IPS-20b (cell line): ENCODE measurements at regions not wholly inside any gene's neighbourhood (a gene's known extent, or its start where the extent isn't known, plus 50 kb on each side); places are given as distances from the start of the nearest gene placed in this dataset.

Experiments used
- H3K27ac ChIP-seq: one replicate; pipeline ENCODE4 v1.5.1; 2013; ENCODE audit warnings: low read length
- H3K27me3 ChIP-seq: 2 replicates; pipeline ENCODE4 v1.6.1; 2013; ENCODE audit warnings: mild to moderate bottlenecking, low read length, inconsistent platforms; ENCODE audit not compliant: insufficient read depth
- H3K36me3 ChIP-seq: 2 replicates; pipeline ENCODE4 v1.6.1; 2013; ENCODE audit warnings: low read depth, mild to moderate bottlenecking, inconsistent platforms, low read length, moderate library complexity; ENCODE audit not compliant: insufficient read depth
- H3K4me1 ChIP-seq: 2 replicates; pipeline ENCODE4 v1.6.1; 2013; ENCODE audit warnings: mild to moderate bottlenecking, control low read depth, inconsistent platforms, low read length, moderate library complexity; ENCODE audit not compliant: insufficient read depth
- H3K4me3 ChIP-seq: 2 replicates; pipeline ENCODE4 v1.5.1; 2013; ENCODE audit warnings: mild to moderate bottlenecking, low read length, inconsistent platforms
- H3K9ac ChIP-seq: 2 replicates; pipeline ENCODE4 v1.6.1; 2013; ENCODE audit warnings: low read depth, mild to moderate bottlenecking, inconsistent platforms, low read length, moderate library complexity
- H3K9me3 ChIP-seq: 2 replicates; pipeline ENCODE4 v1.6.1; 2013; ENCODE audit warnings: mild to moderate bottlenecking, low read depth, low read length, inconsistent platforms; ENCODE audit not compliant: insufficient read depth

DNA sequence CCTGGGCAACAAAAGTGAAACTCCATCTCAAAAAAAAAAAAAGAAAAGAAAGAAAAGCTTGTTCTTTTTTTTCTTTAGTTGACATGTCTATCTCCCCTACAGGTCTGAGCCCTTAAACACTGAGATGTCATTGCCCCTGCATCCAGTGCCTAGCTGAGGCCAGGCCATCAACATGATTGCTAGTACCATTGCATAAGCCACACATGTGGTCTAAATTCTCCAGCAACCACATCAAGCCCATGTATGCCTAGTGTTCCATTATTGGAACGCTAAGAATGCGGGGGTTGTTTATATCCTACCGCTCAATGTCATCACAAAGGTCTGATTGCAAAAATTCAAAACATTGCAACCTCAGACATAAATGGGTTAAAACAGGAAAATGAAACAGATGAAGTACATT is 62.7 kb downstream of the NPTX2 start:
- H3K9me3 ChIP-seq = no peaks in the 10 kb centered on the region; the same call in 1 of the 2 replicates
- H3K4me3 ChIP-seq = no peak overlapping the region
- H3K9ac ChIP-seq = no peak overlapping the region
- H3K36me3 ChIP-seq = no peaks in the 10 kb centered on the region
- H3K27me3 ChIP-seq = no peaks in the 10 kb centered on the region
- H3K4me1 ChIP-seq = no peaks in the 10 kb centered on the region
- no peak overlapping the region for H3K27ac ChIP-seq

DNA sequence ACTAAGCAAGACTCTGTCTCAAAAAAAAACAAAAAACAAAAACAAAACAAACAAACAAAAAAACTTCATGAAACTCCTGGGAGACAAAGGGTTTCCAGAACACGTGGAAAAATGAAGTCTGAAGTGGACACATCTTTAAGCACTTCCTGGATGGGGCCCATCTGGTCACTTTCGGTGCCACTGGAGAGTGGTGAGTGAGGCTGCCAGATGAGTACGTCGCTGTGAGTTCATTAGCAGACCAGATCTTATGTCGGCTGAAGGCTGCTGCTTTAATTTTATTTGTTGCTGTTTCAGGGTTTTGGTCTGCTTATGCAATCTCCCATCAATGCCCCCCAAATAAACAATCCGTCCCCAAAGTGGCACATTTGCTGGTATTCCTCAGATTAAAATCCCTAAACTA is 64.4 kb downstream of the NPTX2 start:
- no peak overlapping the region for H3K27ac ChIP-seq
- no peaks in the 10 kb centered on the region for H3K4me1 ChIP-seq
- H3K36me3 ChIP-seq = no peaks in the 10 kb centered on the region
- no peak overlapping the region for H3K4me3 ChIP-seq
- H3K9me3 ChIP-seq = no peaks in the 10 kb centered on the region; the same call in 1 of the 2 replicates
- H3K27me3 ChIP-seq = no peaks in the 10 kb centered on the region
- no peak overlapping the region for H3K9ac ChIP-seq

DNA sequence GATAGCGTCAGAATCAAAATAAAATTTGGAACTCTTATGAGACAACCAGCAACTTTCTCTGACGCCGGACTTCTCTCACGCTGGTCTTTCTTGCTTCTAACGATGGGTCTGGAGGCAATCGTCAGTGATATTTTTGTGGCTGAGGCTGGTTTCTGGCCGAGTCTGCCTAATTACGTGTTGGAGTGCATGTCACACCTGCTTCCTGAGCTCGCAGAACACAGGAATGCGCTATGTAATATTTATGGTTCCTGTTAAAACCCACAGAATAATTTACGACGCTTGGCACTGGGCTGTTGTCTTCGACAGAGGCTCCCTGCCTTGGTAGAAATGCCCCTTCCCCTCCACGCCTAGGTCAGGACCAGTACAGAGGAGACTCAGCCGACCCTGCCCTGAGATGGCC is 64.9 kb downstream of the NPTX2 start:
- no peak overlapping the region for H3K27ac ChIP-seq
- H3K9ac ChIP-seq = no peak overlapping the region
- H3K27me3 ChIP-seq = no peaks in the 10 kb centered on the region
- no peaks in the 10 kb centered on the region for H3K4me1 ChIP-seq
- H3K4me3 ChIP-seq = no peak overlapping the region
- no peaks in the 10 kb centered on the region for H3K36me3 ChIP-seq
- H3K9me3 ChIP-seq = no peaks in the 10 kb centered on the region; the same call in 1 of the 2 replicates

DNA sequence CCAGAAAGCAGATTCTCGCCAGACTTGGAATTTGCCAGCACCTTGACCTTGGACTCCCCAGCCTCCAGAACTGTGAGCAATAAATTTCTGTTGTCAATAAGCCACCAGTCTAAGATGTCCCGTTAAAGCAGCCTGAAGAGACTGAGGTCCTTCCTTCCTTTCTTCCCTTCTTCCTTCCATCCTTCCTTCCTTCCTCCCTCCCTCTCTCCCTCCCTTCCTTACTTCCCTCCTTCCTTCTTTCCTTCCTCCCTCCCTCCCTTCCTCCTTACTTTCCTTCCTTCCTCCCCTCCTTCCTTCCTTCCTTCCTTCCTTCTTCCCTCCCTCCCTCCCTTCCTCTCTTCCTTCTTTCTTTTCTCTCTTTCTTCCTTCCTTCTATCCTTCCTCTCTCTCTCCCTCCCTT is 66.4 kb downstream of the NPTX2 start:
- Histone ChIP-seq H3K4me1 (no peaks in the 10 kb centered on the region), H3K27ac (no peak overlapping the region), H3K27me3 (no peaks in the 10 kb centered on the region), H3K4me3 (no peak overlapping the region), H3K9ac (no peak overlapping the region), H3K9me3 (no peaks in the 10 kb centered on the region), H3K36me3 (no peaks in the 10 kb centered on the region)

DNA sequence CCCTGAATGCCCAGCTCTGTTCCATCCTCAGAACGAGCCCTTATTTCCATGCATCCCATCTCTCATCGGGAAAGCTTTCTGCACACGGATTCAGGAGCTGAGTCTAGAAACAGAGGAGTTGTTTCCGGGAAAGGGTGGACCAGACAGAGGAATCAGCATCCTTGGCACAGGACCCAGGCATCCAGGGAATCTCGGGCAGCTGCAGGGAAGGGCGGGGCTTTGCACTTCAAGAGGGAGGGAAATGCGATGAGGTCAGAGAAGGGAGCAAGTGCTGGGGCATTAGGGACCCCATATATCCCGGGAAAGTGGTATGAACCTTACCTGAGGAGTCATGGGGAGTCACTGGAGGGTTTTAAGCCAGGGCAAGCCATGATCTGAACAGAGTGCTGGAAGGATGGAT is 68.5 kb downstream of the NPTX2 start:
- Histone ChIP-seq H3K9me3 (no peaks in the 10 kb centered on the region; the same call in 1 of the 2 replicates), H3K4me1 (no peaks in the 10 kb centered on the region), H3K27ac (no peak overlapping the region), H3K4me3 (no peak overlapping the region), H3K27me3 (no peaks in the 10 kb centered on the region; the same call in 1 of the 2 replicates), H3K36me3 (no peaks in the 10 kb centered on the region), H3K9ac (no peak overlapping the region)

DNA sequence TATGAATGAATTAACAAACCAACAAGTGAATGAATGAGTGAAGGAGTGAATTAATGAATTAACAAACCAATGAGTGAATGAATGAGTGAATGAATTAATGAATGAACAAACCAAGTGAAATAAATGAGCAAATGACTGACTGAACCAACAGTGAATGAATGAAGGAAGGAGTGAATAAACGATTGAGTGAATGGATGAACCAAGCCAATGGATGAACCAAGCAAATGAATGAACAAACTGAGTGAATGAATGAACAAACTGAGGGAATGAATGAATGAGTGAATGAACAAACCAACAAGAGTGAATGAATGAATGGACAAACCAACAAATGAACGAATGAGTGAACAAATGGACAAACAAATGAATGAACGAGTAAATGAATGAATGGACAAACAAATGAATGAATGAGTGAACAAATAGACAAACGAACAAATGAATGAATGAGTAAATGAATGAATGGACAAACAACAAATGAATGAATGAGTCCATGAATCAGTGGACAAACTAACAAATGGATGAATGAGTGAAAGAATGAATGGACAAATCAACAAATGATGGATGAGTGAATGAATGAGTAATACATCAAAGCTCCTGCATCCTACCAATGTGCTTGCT is 69.5 kb downstream of the NPTX2 start:
- H3K27ac ChIP-seq = no peak overlapping the region
- no peak overlapping the region for H3K9ac ChIP-seq
- no peaks in the 10 kb centered on the region for H3K4me1 ChIP-seq
- no peak overlapping the region for H3K4me3 ChIP-seq
- no peaks in the 10 kb centered on the region for H3K36me3 ChIP-seq
- no peaks in the 10 kb centered on the region; the same call in 1 of the 2 replicates for H3K27me3 ChIP-seq
- H3K9me3 ChIP-seq = peaks cover under 1% of the 10 kb centered on the region; the same call in 1 of the 2 replicates

DNA sequence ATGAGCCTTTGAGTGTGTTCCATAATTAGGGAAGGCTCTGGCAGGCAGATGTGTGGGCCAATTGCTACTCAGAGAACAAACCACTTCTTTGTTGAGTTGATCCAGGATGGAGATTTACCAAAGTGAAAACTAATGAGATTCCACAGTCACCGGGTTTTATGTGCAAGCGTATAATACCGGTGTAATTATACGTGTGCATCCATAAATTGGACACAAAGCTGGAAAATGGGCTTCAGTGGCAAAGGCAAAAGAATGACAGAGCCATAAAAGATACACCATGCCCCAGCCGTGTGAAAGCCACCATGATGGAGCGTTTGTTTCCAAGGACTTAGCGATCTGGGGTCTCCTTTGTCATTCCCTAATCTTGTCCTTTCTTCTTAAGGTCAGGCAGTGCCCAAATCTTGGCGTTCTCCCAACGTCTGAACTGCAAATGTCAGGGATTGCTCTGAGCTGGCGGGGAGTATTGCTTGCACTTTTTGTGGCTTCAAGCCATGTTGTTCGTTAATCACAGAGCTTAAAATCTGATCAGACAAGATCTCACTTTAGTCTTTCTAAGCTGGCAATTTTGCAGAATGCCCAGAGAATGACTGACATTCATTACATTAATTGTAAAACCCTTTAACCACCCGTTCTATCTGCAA is 70.1 kb downstream of the NPTX2 start:
- Histone ChIP-seq H3K9ac (no peak overlapping the region), H3K9me3 (peaks cover 5% of the 10 kb centered on the region; the same call in 1 of the 2 replicates), H3K27ac (no peak overlapping the region), H3K27me3 (no peaks in the 10 kb centered on the region; the same call in 1 of the 2 replicates), H3K4me1 (no peaks in the 10 kb centered on the region), H3K4me3 (no peak overlapping the region), H3K36me3 (no peaks in the 10 kb centered on the region)

DNA sequence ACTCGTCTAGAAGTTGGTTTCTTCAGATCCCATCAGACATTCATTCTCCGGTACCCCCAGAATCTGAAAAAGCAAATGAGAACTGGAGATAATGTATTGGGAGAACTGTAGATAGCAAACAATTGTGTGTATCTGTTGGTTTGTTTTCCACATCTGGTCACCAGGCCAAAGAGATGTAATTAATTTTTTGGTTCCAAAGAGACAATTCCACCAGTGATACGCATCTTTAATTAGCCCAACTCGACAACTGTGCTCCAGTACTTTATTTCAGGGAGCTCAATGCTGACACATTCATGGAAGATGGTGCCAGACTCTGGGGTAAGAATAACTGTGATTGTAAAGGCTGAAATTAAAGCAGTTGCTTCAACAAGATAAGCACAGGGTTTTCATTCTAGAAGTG is 74.5 kb downstream of the NPTX2 start:
- H3K9ac ChIP-seq = no peak overlapping the region
- H3K4me1 ChIP-seq = no peaks in the 10 kb centered on the region
- H3K4me3 ChIP-seq = no peak overlapping the region
- no peaks in the 10 kb centered on the region; the same call in 1 of the 2 replicates for H3K27me3 ChIP-seq
- H3K9me3 ChIP-seq = peaks cover 29% of the 10 kb centered on the region
- no peak overlapping the region for H3K27ac ChIP-seq
- H3K36me3 ChIP-seq = no peaks in the 10 kb centered on the region

DNA sequence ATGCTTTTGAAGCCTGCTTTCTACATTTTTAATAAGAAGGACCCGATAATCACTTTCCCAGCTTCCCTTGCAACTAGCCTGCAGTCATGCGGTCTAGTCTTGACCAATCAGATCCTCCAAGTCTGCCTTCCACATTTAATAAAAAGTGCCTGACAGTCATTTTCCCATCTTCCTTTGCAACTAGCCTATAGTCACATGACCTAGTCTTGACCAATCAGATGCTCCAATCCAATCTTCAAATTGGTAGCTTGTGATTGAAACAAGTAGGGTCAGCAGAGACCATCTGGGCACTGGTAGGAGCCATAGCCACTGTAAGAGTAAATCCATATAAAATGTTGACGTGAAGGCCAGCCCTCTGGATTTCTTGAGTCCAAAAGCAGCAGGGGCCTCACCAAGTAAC is 80.0 kb downstream of the NPTX2 start:
- Histone ChIP-seq H3K9me3 (peaks cover 31% of the 10 kb centered on the region), H3K36me3 (no peaks in the 10 kb centered on the region), H3K4me1 (no peaks in the 10 kb centered on the region), H3K9ac (no peak overlapping the region), H3K27ac (no peak overlapping the region), H3K27me3 (no peaks in the 10 kb centered on the region), H3K4me3 (no peak overlapping the region)

DNA sequence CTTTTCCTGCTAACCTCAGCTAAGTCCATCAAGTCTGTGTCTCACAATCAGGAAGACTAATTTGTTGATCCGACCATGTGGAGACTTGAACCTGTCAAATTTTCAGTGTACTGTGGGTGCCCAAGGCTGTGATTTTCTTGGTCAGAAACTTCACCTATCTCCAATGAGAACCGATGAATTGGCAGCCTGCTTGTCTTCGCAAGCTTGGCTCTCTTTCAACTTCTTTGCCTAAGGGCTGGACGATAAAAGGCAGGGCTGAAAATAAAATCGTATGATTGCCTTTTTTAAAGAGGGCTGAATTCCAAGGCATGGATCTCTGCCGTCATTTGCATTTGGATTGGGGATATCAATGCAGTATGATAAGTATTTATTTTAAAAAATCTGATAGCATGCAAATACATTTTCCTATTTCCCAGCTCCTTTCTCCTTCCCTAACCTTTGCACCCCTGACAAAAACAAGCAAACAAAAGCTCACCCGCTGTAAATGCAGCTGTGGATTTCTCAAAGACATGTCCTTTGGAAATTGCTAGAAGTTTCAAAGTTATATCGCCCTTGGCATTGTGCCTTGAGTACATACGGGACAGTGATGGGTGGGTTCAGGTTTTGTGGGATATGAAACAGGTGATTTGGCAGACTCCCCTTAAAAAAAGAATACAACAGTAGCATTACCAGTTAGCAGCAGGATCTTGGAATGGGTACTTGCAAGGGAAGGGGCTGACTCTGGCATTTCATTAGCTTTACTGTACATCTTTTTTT is 80.6 kb downstream of the NPTX2 start:
- no peaks in the 10 kb centered on the region for H3K27me3 ChIP-seq
- no peak overlapping the region for H3K27ac ChIP-seq
- no peaks in the 10 kb centered on the region for H3K4me1 ChIP-seq
- no peak overlapping the region for H3K4me3 ChIP-seq
- H3K9me3 ChIP-seq = peaks cover 26% of the 10 kb centered on the region
- H3K9ac ChIP-seq = no peak overlapping the region
- no peaks in the 10 kb centered on the region for H3K36me3 ChIP-seq

DNA sequence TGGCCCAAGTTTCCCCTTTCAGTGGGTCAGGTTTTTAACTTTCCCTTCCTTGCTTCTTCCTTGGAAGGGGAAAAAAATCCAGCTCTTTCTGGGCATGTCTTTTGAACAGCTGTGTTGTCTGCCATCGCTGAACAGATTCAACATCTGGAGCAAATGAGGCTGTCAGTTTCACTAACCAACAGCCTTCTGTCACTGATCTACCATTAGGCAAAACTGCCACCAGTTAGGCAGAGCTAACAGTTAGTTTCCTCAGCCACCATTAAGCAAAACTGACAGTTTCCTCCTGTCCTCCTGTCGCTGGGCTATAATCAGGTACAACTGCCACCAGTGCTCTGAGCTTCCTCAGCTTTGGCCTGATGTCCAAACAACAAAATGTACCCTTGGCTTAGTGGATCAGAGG is 81.9 kb downstream of the NPTX2 start:
- no peaks in the 10 kb centered on the region for H3K4me1 ChIP-seq
- H3K27me3 ChIP-seq = no peaks in the 10 kb centered on the region
- H3K36me3 ChIP-seq = no peaks in the 10 kb centered on the region
- no peak overlapping the region for H3K9ac ChIP-seq
- H3K4me3 ChIP-seq = no peak overlapping the region
- no peak overlapping the region for H3K27ac ChIP-seq
- peaks cover 18% of the 10 kb centered on the region; the same call in 1 of the 2 replicates for H3K9me3 ChIP-seq

DNA sequence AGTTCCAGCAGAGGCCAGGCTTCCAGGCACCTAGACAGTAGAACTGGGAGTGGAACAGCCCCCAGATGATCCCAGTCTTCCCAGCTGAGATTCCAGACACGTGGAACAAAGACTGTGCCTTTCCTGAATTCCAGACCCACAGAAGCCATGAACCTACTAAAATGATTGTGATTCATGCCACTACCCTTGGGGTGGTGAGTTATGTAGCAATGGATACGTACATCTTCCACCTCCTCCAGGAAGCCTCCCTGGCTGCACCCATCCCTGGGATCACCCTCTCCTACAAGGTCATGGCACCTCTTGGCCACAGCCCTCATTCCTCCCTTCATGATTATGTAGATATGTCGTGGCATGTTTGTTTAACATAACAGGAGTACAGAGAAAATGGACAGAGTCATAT is 83.4 kb downstream of the NPTX2 start:
- Histone ChIP-seq H3K27ac (no peak overlapping the region), H3K9me3 (peaks cover 11% of the 10 kb centered on the region; the same call in 1 of the 2 replicates), H3K4me1 (no peaks in the 10 kb centered on the region), H3K36me3 (no peaks in the 10 kb centered on the region), H3K9ac (no peak overlapping the region), H3K4me3 (no peak overlapping the region), H3K27me3 (no peaks in the 10 kb centered on the region)
